Ishikawa (cell line): ENCODE measurements at regions not wholly inside any gene's neighbourhood (a gene's known extent, or its start where the extent isn't known, plus 50 kb on each side); places are given as distances from the start of the nearest gene placed in this dataset.

Source experiments
- REST ChIP-seq: IDR thresholded peaks from 2 replicates; pipeline ENCODE4 v1.6.1; 2012; ENCODE audit warnings: low read depth, mild to moderate bottlenecking
- TEAD4 ChIP-seq: IDR thresholded peaks from 2 replicates; pipeline ENCODE4 v1.6.1; 2012
- YY1 ChIP-seq: IDR thresholded peaks from 2 replicates; pipeline ENCODE4 v1.6.1; 2012; ENCODE audit warnings: low read depth

DNA sequence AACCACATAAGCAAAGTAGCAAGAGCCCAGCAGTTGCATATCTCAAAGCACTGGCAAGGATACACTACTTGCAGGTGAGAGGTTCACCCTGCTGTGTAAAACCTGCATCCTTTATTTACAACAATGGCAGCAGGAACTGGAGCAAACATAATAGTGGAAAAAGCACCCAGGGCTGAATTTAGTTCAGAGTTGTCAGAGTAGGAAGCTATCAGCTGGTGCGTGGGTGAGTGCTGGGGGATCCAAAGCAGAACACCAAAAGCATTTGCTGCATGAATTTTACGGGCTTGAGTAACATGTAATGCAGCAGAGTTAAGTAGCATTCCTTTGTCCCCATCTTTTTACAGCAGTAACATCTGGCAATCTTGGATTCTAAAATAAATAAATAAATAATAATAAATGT, 73.5 kb upstream of the SRD5A2 start:
- TF ChIP-seq TEAD4 (no peak), REST (no peak), YY1 (no peak)
